RCC 7860 (cell line): ENCODE measurements at regions not wholly inside any gene's neighbourhood (a gene's known extent, or its start where the extent isn't known, plus 50 kb on each side); places are given as distances from the start of the nearest gene placed in this dataset.

Experiments used
- DNase-seq: peaks from one replicate; pipeline ENCODE4 v3.0.0-alpha.2; 2015; ENCODE audit warnings: low spot score
- FAIRE-seq: peaks from 2 replicates; lab custom pipeline; 2012; peaks lifted over from hg19 to GRCh38; lab: Jason Lieb, UNC

DNA sequence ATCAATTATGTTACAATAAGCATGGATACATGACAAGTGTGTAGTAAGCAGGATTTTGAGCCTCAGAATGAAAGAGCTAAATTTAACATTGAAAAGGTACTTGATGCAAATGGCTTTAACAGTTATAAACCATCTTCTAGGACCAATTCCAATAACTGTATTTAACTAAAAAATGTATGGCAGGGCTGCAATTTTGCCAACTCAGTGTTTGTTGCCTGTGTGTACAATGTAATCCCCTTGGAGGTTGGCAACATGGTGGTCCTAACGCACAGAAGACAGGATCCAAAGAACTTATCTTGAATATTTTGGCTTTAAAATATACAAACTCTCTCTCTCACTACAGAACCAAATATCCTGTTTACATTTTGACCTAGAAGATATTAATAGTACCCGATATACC, 2314.1 kb downstream of the LRRC4C start:
- FAIRE-seq (no peak), DNase-seq (no peak)

DNA sequence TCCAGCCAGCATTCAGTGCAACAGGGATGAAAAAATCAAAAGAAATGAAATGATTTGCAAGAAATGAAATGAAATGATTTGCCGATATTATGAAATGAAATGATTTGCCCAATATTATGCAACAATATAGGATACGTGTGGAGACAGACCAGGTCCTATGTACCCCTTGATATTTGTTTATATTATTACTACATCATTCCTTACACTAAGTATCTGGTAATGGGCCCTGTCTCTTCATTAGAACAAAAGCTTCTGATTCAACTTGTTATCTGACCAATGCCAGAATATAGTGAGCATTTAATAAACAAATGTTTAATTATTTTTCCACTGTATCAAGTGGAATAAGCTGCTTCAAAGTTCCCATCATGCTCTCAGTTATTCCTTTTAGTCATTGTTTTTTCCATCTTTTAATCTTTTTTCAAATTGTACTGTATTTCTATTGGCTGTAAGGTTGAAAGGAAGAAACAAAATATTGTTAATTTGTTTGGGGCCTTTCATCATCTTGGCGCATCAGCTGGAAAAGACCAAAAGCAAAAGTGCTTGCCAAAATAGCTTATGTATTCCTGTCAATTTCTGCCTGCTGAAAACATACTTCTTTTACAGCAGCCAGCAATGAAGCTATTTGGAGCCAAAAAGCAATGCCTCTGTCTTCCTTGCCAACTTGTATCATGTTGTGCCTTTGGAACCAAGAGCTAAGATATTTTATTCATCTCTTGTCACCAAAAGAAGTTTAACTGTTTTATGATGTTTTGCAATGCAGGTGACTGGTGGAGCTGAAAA, 2314.9 kb downstream of the LRRC4C start:
- FAIRE-seq (no peak), DNase-seq (no peak)

DNA sequence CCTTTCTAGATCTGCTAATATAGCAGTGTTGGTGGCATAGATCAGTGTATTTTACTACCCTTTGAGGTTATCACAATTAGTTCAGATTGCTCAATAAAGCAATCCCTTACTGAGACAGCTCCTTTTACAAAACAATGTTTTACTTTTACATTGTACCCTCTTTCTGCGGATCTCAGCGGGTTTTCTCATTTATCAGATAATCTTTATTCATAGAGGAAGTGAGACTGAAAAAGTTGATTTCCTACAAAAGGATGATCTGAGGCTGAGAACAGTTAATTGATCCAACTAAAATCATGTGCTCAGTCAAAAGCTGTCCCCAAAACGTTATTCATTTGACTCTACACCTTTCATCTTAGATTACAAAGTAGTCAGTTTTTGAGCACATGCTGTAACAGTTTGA, 2319.9 kb downstream of the LRRC4C start:
- DNase-seq (no peak), FAIRE-seq (no peak)

DNA sequence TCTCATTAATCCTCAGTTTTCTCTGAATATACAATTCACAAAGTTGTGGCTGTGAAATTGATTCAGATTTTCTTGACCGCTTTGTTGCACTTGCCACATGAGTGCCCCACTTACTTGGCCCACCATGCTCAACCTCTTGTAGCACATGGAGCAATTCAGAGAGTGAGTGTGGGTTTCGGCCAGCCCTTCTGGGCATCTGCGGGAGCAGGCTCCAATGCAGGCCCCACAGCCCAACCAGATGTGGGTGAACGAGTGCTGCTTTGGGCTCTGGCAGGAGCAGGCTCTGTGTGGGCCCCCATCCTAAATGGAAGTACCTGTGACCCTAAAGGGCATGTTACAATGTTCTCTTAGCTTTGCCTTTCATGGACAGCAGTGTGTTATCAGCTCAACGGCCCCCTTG, 2338.6 kb downstream of the LRRC4C start:
- no peak for DNase-seq
- FAIRE-seq: no peak

DNA sequence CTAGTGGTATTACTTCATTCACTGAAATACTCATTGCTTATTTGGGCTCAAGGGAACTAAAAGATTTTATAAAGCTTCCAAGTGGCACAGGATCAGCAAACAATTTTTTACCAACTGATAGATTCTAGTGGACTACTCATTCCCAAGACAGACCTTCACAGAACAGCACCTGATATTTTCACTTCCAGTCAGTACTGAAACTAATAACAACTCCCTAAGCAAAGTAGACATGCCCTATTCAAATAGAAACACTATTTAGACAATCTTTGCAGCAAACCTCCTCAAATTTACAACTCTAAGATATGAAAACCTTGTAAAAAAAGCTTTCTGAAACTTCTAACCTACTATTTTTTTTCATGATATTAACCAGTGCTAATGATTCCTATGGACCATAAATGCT, 2345.8 kb downstream of the LRRC4C start:
- DNase-seq (no peak), FAIRE-seq (no peak)

DNA sequence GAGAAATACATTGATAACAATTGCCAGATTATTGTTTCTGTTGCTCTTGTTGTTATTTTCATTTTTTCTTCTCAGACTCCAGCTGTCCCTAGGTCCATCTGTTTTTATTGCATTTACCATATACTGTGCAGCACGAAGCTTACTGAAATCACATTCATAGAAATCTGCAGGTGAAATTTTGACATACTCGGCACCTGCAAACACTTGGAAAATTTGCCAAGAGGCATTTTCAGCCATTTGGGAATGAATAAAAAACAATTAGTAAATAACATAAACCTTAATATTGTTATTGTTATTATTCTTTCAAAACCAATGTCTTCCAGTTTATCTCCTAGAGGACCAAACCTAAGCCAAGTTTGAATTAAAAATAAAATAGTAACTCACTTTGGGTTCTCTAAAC, 2357.2 kb downstream of the LRRC4C start:
- FAIRE-seq (no peak), DNase-seq (no peak)

DNA sequence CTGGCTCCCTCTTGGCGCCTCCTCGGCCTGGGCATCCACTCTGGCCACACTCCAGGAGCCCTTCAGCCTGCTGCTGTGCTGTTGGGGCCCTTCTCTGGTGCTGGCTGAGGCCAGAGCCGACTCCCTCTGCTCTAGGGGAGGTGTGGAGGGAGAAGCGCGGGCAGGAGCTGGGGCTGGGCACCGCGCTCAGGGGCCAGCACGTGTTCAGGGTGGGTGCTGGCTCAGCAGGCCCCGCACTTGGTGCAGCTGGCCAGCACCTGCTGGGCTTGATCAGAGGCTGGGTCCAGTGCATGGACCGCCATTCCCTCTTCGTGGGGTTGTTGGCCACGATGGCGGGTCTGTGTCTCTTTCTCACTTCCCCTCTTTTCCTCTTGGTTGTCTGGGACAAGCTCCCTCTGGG, 2381.0 kb downstream of the LRRC4C start:
- FAIRE-seq: no peak
- DNase-seq: no peak

DNA sequence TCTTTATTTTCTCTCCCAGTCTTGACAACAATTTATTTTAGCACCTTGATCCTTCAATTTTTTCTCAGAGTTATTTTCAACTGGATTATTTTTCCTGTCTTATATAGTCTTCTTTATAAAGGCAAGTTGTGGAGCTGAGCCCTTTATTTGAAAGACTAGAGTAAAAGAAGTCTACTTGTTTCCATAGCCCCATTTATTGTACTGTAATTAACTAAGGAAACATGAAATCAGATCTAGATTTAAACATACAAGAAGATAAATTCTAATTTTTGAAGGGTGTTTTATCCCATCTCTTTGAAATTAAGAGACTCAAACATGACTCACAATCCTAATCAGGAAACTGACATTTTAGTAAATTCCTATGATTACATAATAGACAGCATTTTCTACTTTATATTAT, 2421.8 kb downstream of the LRRC4C start:
- DNase-seq: no peak
- FAIRE-seq: no peak

DNA sequence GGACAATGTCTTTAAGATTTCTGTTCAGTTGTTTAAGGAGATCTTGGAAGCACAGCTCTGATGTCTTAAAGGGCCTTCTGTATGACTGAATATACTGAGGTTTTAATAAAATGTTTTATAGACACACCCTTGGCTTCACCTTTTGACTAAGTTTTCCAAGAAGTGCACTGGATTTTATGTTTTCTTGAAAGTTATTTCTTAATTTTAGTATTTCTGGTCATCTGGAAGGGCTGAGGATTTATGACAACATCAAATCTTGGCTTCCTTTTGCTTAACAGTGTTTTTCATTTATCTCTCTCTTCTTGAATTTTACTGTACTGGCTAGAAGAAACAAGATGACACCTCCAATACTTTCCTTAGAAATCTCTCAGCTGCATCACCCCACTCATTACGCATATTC, 2423.4 kb downstream of the LRRC4C start:
- FAIRE-seq (no peak), DNase-seq (no peak)

DNA sequence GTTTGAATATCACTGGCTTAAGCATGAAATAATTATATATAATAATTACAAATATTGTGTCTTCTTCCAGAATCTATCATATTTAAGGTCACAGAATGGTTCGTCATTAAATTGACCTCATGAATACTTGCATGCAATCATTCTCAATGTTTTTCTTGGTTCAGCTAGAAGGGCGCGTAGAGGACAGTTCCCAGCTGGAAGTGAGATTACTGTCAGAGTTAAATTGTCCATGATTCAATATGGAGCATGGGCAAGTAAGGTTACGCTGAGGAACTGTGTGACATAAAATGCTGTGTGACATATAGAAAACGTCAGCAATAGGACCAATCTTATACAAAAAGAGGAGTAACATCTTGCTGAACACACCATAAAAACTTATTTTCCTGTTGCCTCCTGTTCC, 2423.5 kb upstream of the RAG2 start:
- no peak for DNase-seq
- no peak for FAIRE-seq

DNA sequence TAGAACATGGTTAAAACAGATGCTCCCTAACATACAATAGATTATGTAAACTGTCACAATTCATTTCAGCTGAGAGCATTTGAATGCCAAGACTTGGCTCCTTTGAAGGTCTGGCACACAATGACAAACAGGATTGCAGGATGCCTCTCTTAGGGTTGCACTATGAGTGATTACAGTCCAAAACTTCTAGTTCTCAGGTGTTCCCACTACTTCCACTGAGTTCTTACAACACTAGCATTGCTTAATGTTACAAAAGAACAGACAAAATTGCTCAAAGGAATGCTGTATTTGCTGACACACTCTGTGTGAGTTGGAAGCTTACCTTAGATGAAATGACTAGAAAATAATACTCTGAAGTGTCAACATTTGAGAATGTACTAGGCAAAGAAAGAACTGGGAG, 2413.8 kb upstream of the RAG2 start:
- DNase-seq (no peak), FAIRE-seq (no peak)

DNA sequence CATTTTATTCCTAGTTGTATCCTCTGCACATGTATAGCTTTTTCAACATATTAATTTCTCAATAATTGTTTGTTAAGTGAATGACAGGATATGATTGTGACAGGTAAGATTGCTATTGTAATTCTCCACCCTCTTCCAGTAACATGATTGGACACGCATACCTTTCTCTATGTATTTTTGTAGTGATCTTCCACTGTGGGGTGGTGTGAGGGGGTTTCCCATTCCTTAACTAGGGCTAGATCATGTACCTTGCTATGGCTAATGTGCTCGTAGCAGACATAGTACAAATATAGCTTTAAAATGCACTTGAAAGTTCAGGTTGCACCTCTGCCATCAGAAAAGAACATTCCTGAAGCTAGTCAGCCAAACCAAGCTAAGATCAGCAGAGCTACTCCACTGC, 2392.8 kb upstream of the RAG2 start:
- DNase-seq: no peak
- no peak for FAIRE-seq

DNA sequence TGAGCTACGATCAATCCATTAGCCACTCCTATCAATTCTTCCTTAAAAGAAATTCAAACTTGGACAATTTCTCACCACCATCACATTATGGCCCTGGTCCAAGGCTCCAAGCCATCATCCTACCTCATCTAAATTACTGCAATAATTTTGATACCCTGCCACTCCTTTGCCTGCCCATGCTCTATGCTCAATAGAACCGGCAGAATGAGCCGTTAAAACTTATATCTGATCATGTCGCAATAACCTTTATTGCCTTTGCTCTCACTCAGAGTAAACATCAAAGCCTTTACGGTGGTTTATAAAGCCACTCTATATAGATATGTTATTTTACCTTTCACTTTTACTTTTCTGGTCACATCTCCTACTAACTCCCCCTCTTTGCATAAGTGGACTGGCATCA, 2392.1 kb upstream of the RAG2 start:
- DNase-seq: no peak

DNA sequence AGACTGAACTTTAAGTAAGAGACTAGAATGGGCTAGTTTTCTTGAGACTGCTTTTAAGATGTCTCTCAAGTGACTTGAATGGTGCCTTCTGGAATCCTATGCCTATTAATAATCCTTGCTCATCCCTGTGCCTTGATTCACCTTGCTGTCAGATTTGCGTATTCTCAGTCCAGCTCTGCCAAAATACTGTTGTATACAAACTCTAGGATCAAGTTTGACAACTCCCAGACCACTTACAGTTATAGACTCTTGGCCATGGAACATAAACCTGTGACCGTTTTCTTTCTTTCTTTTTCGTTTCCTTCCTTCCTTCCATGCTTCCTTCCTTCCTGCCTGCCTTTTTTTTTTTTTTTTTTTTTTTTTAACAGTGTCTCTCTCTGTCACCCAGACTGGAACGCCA, 2390.9 kb upstream of the RAG2 start:
- FAIRE-seq: no peak
- no peak for DNase-seq

More for the DNA sequence above, 2392.1 kb upstream of the RAG2 start:
- no peak for FAIRE-seq

DNA sequence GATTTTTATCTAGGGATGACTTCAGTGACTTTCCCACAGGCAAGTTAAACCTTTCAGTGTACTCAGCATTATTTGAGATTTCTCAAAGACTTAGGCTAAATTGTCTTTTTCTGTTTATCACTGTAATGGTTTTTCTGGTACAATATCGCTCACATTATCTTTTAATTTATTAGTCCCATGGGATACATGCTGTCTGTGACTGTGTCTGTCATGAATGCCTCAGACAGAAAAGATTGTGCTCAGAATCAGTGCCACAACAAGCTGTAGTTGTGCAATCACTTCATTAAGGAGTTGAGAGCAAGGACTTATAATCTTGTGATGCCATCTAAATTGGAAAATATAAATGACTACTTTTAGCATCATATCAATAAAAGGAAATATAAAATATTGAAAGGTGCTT, 2374.2 kb upstream of the RAG2 start:
- no peak for FAIRE-seq
- no peak for DNase-seq

DNA sequence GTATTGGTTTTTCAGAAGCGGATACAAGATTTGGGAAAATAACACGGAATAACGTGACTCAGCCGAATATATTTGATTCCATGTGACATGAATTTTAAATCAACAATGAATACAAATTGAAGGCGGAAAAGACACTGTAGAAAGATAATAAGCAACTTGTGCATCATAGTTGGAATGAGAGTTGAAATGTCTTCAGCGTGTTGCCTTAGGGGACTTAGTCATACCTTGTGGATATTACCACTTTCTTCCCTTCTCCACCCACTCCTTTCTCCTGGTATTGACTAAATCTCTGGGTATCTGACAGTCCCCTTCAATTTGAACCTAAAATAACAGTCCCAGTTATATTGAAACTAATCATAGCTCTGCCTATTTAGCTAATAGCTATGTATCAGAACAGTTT, 2373.1 kb upstream of the RAG2 start:
- FAIRE-seq (no peak), DNase-seq (no peak)

DNA sequence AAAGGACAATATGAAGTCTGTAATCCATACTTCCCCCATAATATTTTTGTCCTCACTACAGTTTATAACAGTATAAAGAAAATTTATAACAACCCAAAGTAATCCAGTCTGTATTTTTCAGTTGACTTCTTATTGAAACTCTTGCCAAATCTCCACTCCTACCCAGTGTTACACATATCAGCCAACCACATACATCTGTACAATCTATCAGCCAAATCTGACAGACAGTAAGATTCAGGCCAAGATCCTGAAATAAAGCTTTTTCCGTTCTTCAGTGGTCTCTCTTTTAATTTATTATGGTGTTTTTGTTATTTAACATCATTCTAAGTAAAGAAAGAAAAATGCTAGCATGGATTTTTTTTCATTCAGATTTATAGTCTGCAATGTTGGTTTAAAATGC, 2370.9 kb upstream of the RAG2 start:
- DNase-seq: no peak
- no peak for FAIRE-seq

DNA sequence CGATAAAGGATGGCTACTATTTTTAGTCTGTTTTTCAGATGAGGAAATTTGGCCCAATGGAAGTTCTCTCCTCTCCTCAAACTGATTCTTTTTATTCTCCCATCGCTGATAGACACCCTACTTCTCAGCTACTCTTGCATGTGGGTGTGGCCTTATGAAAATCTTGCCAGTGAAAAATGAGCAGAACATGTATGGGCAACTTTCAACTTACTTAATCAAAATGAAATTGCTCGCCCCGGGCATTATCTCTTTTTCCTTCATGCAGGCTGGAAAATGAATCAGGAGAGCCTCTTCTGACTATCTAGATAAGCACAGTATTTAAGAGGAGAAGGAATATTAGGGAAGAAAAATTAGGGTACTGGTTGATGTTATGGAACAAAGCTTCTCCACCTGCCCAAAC, 2354.7 kb upstream of the RAG2 start:
- DNase-seq (no peak), FAIRE-seq (no peak)

DNA sequence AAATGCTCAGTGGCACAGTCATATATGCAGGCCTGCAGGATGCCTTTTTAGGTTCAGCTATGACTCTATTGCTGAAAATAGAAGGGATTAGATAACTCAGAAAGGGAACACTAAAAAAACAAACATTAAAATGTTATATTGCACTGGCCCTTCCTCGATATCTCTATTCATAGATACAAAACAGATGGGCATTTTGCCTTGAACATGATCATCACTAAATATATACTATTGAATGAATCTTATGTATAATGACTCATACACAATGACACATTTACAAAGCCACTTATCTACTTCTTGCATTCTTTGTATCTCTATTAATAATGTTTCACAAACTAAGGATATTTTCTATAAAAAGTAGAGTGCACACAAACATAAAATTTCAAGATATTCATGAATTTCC, 2352.8 kb upstream of the RAG2 start:
- no peak for FAIRE-seq
- DNase-seq: no peak

DNA sequence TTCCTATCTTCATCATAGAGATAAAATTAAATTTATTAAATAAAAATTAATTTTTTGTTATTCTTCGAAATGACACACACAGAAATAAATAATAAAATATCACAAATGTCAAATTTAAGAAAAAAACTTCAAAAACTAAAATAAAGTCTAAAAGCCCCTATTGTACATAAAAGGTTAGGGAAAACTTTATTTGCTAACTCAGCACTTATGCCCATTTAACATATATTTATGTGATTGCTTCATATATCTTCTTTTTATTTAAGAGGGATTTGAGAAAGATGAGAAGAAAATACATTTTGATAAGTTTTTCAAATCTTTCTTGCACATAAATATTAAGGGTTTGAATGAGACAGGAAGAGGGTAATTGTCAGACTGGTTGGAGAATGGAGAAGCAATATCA, 2350.4 kb upstream of the RAG2 start:
- DNase-seq (no peak), FAIRE-seq (no peak)

DNA sequence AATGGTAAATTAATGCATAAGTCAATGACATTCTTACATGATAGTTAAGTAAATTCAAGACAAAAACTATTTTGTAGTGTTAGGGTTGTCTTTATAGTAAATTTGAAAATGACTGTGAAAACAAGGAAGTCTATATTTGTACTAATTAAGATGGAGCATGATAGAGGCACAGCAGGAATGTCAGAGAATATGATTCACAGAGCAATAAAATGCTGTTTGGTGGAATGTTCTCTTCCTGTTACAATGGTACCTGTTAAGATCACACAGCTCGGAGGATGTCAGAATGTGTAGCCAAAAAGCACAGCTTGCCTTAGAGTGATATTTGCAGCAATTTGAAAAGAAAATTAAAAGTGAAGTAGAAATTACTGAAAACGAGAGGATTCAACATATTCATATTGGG, 2339.7 kb upstream of the RAG2 start:
- FAIRE-seq: no peak
- no peak for DNase-seq

DNA sequence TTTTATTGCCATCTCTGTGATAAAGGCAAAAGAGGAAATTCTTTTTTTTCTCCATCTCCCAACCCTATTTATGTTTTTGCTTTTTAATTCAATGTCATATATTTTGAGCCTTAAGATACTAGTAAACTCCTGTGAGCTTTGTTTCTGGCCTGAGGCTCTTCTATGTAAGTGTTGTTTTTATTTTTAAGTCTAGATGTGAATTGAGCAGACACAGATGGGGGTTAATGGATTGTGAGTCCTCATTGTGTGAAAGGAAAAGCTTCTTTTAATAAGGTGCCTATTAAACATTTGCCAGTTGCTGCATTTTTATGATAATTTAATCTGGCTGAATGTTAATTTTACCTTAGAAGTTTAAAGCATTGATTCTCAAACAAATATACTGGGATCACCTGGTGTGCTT, 2337.9 kb upstream of the RAG2 start:
- FAIRE-seq (no peak), DNase-seq (no peak)

DNA sequence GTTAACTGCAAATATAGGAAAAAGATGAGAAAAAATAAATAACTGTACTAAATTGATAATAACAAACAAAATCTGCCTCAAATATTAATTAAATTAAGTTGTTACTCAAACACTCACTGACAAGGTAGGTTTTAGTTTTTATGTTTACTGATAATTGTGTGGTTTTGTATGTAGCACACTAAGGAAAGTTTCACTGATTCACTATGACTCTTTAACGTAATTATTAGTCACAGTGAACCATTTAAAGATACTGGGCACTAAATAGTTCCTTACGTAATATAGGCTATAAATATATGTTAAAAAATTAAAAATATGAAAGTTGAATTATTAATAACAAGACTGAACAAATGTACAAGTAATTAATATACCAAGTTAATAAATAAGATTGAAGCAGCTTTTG, 2330.0 kb upstream of the RAG2 start:
- FAIRE-seq: no peak
- DNase-seq: no peak
